8988T (cell line): ENCODE measurements at regions not wholly inside any gene's neighbourhood (a gene's known extent, or its start where the extent isn't known, plus 50 kb on each side); places are given as distances from the start of the nearest gene placed in this dataset.
A peak's percentile ranks its signal among the peaks of the same experiment; 100 is the strongest.

Experiments
- DNase-seq: peaks from one replicate; pipeline ENCODE4 v3.0.0; 2011

GRCh38 chr11:34564406-34564805 lies 50.8 kb upstream of the ELF5 start:
- DNase-seq: peak; percentile 21

- DNase-seq: no peak
Measured at GRCh38 chr11:34564807-34565241, 51.2 kb upstream of the ELF5 start.

GRCh38 chr11:34565417-34566207 lies 52.0 kb upstream of the ELF5 start:
- peak; percentile 32 for DNase-seq

GRCh38 chr11:34566208-34566551 lies 52.6 kb upstream of the ELF5 start:
- DNase-seq: no peak

GRCh38 chr11:34566736-34567135 lies 53.1 kb upstream of the ELF5 start:
- no peak for DNase-seq

- no peak for DNase-seq
Measured at GRCh38 chr11:34567733-34568132, 53.2 kb upstream of the EHF start.

- no peak for DNase-seq
Measured at GRCh38 chr11:34570584-34570983, 50.3 kb upstream of the EHF start.
